Right lobe of liver (tissue), 6 donors: ENCODE measurements at regions not wholly inside any gene's neighbourhood (a gene's known extent, or its start where the extent isn't known, plus 50 kb on each side); places are given as distances from the start of the nearest gene placed in this dataset.

Experiments used
- ATAC-seq, 4 donors: fragments of 200-7000 bp; cut with Tn5 transposase; one replicate each; pipeline ENCODE4 v1.9.1; 2020; ENCODE audit warnings: mild to moderate bottlenecking in 4 of 4, moderate library complexity in 4 of 4
- DNase-seq, 3 donors: peaks; one replicate each; pipeline ENCODE4 v3.0.0-alpha.2; 2020
- H3K27ac ChIP-seq, 3 donors: fragments of 200-600 bp; one replicate each; pipeline ENCODE4 v1.8.0; 2022
- H3K27me3 ChIP-seq, 2 donors: fragments of 200-600 bp; one replicate each; pipeline ENCODE4 v1.8.0; 2022
- H3K36me3 ChIP-seq, 4 donors: fragments of 200-600 bp; sonication (generic) in 1 of 4; one replicate each; pipeline versions ENCODE4 v1.5.1 to v1.8.0; 2017 to 2022; ENCODE audit warnings: control low read depth in 1 of 4
- H3K4me1 ChIP-seq, 4 donors: fragments of 200-600 bp; sonication (generic) in 1 of 4; one replicate each; pipeline versions ENCODE4 v1.5.1 to v1.8.0; 2017 to 2022; ENCODE audit warnings: control low read depth in 1 of 4
- H3K4me3 ChIP-seq, 3 donors: fragments of 200-600 bp; one replicate each; pipeline ENCODE4 v1.8.0; 2022
- H3K9me3 ChIP-seq, 4 donors: fragments of 200-600 bp; sonication (generic) in 1 of 4; one replicate each; pipeline versions ENCODE4 v1.5.1 to v1.8.0; 2017 to 2022; ENCODE audit warnings: control low read depth in 1 of 4
- POLR2A ChIP-seq: fragments of 450-650 bp; IDR thresholded peaks from one replicate; pipeline ENCODE4 v1.6.1; 2017; ENCODE audit warnings: antibody characterized with exemption, mild to moderate bottlenecking
- WGBS: methylation state at CpG from one replicate; pipeline ENCODE4 v1.1.6; 2018; ENCODE audit warnings: low coverage, low lambda C conversion rate; ENCODE audit not compliant: insufficient coverage; ENCODE audit errors: missing lambda C conversion rate; 5-methylcytosine and 5-hydroxymethylcytosine counted together
- intact Hi-C, 2 donors: fragments of 100-400 bp; cut with DNase I; formaldehyde crosslinking; loops; one replicate each; pipeline versions ENCODE4 v1.11.2 to v1.14.1; 2022
- TF ChIP-seq, protein P1 (sequence below), 4 donors: fragments of 200-600 bp in 3 of 4; fragments of 450-650 bp in 1 of 4; IDR thresholded peaks; one replicate each; pipeline versions ENCODE4 v1.5.1 to v1.8.0; 2016 to 2022; ENCODE audit warnings: antibody characterized with exemption in 4 of 4, mild to moderate bottlenecking in 2 of 4
- donor health status: DM: no; HTN: yes; CAD: no.
- donor health status: DM: no; HTN: no; CAD: no.
- donor health status: DM: no; HTN: no; CAD: no.
- donor health status: DM: no; HTN: yes; CAD: no.
- donor health status: DM: no; HTN: yes; CAD: no.

DNA sequence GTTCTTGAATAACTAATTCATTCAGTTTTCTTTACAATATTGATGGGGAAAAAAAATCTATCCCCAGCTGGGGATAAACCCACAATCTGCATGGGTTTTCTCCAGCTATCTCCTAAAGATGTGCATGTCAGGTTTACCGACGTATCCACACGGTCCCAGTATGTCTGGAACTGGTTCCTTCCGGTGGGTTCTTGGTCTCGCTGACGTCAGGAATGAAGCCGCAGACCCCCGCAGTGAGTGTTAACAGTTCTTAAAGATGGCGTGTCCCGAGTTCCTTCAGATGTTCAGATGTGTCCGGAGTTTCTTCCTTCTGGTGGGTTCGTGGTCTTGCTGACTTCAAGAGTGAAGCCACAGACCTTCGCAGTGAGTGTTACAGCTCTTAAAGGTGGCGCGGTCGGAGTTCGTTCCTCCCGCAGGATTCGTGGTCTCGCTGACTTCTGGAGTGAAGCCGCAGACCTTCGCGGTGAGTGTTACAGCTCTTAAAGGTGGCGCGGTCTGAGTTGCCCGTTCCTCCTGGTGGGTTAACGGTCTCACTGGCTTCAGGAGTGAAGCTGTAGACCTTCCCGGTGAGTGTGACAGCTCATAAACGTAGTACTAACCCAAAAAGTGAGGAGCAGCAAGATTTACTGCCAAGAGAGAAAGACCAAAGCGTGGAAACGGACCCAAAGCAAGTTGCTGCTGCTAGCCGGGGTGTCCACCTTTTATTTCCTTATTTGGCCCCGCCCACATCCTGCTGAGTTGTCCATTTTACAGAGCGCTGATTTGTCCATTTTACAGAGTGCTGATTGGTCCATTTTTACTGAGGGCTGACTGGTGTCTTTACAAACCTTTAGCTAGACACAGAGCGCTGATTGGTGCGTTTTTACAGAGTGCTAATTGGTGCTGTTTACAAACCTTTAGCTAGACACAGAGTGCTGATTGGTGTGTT lies 195.1 kb upstream of the NR2F2 start:
- no peak overlapping the region for H3K27ac ChIP-seq
- H3K4me3 ChIP-seq = no peak overlapping the region
- no peak for DNase-seq
- no peak for ATAC-seq
- 80% methylated on average over 3 of the region's 36 CpGs for WGBS
- no peaks in the 10 kb centered on the region for H3K27me3 ChIP-seq
- no peaks in the 10 kb centered on the region for H3K4me1 ChIP-seq
- TF ChIP-seq, protein P1, sequence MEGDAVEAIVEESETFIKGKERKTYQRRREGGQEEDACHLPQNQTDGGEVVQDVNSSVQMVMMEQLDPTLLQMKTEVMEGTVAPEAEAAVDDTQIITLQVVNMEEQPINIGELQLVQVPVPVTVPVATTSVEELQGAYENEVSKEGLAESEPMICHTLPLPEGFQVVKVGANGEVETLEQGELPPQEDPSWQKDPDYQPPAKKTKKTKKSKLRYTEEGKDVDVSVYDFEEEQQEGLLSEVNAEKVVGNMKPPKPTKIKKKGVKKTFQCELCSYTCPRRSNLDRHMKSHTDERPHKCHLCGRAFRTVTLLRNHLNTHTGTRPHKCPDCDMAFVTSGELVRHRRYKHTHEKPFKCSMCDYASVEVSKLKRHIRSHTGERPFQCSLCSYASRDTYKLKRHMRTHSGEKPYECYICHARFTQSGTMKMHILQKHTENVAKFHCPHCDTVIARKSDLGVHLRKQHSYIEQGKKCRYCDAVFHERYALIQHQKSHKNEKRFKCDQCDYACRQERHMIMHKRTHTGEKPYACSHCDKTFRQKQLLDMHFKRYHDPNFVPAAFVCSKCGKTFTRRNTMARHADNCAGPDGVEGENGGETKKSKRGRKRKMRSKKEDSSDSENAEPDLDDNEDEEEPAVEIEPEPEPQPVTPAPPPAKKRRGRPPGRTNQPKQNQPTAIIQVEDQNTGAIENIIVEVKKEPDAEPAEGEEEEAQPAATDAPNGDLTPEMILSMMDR (IDR thresholded peaks at IDR 0.05) = no peak
- TF ChIP-seq POLR2A = no peak
- no peaks in the 10 kb centered on the region for H3K9me3 ChIP-seq
- intact Hi-C loops = no loop called here
- H3K36me3 ChIP-seq = no peaks in the 10 kb centered on the region

DNA sequence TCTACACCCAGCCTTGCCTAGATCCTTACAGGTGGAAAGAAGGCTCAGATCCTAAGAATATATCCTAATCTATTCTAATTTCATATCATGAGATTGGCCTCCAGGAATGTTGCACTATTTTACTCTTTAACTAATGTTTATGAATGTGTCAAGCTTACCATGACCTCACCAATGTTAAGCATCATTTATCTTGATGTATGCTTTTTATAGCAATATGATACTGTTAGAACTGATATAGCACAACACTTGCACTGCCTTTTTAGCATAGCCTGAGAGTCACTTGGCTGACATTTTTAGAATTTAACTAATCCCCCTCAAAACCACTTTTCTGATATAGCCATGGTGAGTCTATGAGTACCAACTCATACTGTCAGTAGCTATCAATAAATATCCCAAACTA lies 191.5 kb upstream of the NR2F2 start:
- ATAC-seq = no peak
- Histone ChIP-seq H3K4me1 (no peaks in the 10 kb centered on the region), H3K4me3 (no peak overlapping the region), H3K27me3 (no peaks in the 10 kb centered on the region), H3K36me3 (no peaks in the 10 kb centered on the region), H3K9me3 (no peaks in the 10 kb centered on the region), H3K27ac (no peak overlapping the region)
- no peak for TF ChIP-seq POLR2A
- TF ChIP-seq, protein P1 (IDR thresholded peaks at IDR 0.05) = no peak
- intact Hi-C loops = no loop called here
- DNase-seq = no peak

DNA sequence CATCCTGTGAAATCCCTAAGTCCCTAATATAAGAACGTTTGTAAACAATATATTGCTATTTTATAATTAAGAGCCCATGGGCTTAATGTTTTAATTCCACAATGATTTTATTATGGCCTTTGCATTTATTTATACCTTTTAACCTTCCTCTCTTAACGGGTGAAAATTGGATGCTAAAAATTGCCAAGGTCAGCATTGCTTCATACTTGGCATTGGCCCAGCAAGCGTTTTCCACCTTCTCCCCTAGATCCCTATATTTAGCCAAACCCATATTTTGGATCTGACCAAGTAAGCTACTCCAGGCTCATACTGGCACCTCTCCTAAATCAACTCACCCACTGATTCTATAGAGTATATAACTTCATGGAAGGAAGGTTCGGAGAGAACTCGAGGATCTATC lies 188.0 kb upstream of the NR2F2 start:
- Histone ChIP-seq H3K9me3 (no peaks in the 10 kb centered on the region), H3K4me3 (no peak overlapping the region), H3K27me3 (no peaks in the 10 kb centered on the region), H3K4me1 (no peaks in the 10 kb centered on the region), H3K27ac (no peak overlapping the region), H3K36me3 (no peaks in the 10 kb centered on the region)
- intact Hi-C loops = no loop called here
- WGBS = 51% methylated on average over 5 of the region's 5 CpGs
- no peak for DNase-seq
- TF ChIP-seq POLR2A = no peak
- TF ChIP-seq, protein P1 (IDR thresholded peaks at IDR 0.05) = no peak
- no peak for ATAC-seq

DNA sequence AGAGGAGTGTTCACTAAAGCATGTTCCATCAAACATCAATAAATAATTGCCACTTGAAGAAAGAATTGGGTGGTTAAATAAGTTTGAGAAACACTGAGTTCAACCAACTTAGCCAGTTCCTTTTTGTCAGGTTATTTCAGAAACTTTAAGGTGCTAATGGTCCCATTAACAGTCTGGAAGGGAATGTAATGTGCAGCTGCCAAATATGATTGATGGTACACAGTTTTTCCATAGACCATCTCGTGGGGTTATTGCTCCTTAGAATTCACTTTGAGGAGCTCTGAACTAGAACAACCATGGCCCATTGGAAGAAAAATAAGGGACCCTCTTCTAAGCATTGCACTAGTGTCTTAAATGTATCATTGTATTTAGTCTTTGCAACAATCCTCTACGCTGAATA lies 185.8 kb upstream of the NR2F2 start:
- DNase-seq (no peak), ATAC-seq (no peak)
- TF ChIP-seq, protein P1 (IDR thresholded peaks at IDR 0.05) = no peak
- no peak for TF ChIP-seq POLR2A
- Histone ChIP-seq H3K4me3 (no peak overlapping the region), H3K4me1 (no peaks in the 10 kb centered on the region), H3K27me3 (no peaks in the 10 kb centered on the region), H3K27ac (no peak overlapping the region), H3K9me3 (no peaks in the 10 kb centered on the region), H3K36me3 (no peaks in the 10 kb centered on the region)
- WGBS = 92% methylated on average over 1 of the region's 2 CpGs
- intact Hi-C loops = no loop called here
